Cardiac fibroblast (primary cell): ENCODE measurements at regions not wholly inside any gene's neighbourhood (a gene's known extent, or its start where the extent isn't known, plus 50 kb on each side); places are given as distances from the start of the nearest gene placed in this dataset.

ENCODE experiments used
- DNase-seq, 2 donors: peaks; one replicate each; pipeline versions ENCODE4 v3.0.0 to v3.0.0-alpha.2; 2010; ENCODE audit warnings: low read depth in 2 of 2
- H3K4me3 ChIP-seq, 2 donors: replicated peaks in 1 of 2; 1 replicate in 1 of 2; 2 replicates in 1 of 2; pipeline ENCODE4 v1.5.1; 2011; ENCODE audit warnings: low read depth in 2 of 2, low read length in 2 of 2, mild to moderate bottlenecking in 2 of 2, moderate library complexity in 1 of 2
- TF ChIP-seq, protein P1 (sequence below): IDR thresholded peaks from one replicate; pipeline ENCODE4 v1.5.1; 2011; ENCODE audit warnings: low read depth, mild to moderate bottlenecking, low read length, inconsistent platforms

DNA sequence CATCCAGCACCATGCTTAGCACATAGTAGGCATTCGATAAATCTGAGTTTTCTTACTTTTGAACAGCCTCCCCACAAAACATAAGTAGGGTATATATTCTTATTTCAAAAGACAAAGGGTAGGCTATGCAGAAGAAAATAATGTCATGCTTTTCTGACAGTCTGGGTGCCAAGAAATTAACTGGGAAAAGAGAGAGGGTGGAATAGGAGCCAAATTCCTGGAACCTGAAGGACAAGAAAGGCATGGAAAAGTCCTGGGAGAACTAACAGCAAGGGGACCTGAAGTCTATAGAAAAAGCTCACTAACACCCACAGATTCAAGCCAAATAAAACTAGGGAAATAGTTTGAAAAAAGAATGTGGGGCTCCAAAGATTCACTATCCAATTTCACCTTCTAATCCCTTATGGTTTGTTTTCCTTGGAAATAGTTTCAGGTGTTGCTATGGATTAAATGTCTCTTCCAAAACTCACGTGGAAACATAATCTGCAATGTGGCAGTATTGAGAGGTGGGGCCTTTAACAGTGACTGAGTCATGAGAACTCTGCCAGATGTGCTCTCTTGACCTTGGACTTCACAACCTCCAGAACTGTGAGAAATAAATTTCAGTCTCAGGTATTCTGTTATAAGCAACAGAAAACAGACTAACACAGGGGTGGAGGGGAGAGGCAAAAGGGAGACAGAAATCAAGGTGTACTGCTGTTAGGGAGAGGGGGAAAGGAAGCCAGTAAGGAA, 173.3 kb upstream of the ARHGEF9 start:
- H3K4me3 ChIP-seq, result no peak overlapping the region
- no peak for DNase-seq
- TF ChIP-seq, protein P1, sequence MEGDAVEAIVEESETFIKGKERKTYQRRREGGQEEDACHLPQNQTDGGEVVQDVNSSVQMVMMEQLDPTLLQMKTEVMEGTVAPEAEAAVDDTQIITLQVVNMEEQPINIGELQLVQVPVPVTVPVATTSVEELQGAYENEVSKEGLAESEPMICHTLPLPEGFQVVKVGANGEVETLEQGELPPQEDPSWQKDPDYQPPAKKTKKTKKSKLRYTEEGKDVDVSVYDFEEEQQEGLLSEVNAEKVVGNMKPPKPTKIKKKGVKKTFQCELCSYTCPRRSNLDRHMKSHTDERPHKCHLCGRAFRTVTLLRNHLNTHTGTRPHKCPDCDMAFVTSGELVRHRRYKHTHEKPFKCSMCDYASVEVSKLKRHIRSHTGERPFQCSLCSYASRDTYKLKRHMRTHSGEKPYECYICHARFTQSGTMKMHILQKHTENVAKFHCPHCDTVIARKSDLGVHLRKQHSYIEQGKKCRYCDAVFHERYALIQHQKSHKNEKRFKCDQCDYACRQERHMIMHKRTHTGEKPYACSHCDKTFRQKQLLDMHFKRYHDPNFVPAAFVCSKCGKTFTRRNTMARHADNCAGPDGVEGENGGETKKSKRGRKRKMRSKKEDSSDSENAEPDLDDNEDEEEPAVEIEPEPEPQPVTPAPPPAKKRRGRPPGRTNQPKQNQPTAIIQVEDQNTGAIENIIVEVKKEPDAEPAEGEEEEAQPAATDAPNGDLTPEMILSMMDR, result no peak

- peak in 1 of 2 donors; percentile 52 for DNase-seq
- no peak overlapping the region for H3K4me3 ChIP-seq
- TF ChIP-seq, protein P1, result no peak
Observed at GRCh38 chrX:63935835-63936234, 150.8 kb upstream of the ARHGEF9 start.

- TF ChIP-seq, protein P1, result no peak
- no peak for DNase-seq
- no peak overlapping the region for H3K4me3 ChIP-seq
Observed at GRCh38 chrX:63934791-63935190, 149.8 kb upstream of the ARHGEF9 start.

DNA sequence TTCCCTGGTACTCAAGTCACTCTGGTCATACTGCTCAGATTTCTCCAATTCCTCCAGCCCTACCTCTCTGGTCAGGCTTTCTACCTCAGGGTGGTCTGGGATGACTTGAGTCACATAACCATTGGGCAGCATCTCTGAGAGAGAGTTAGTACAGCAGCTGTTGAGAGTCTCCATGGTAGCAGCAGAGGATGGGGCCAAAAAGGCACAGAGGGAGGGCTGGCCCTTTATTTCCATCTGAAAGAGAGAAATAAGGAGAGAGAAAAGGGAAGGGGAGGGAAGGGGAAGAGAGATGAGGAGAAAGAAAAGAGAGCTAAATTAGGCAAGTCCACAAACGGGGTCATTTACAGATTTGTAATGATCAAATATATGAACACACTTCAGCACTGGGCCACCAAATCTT, 149.1 kb upstream of the ARHGEF9 start:
- H3K4me3 ChIP-seq, result no peak overlapping the region
- no peak for DNase-seq
- TF ChIP-seq, protein P1, result no peak

GRCh38 chrX:63932907-63933306, 147.9 kb upstream of the ARHGEF9 start:
- TF ChIP-seq, protein P1, result no peak
- no peak overlapping the region for H3K4me3 ChIP-seq
- DNase-seq, result no peak

- no peak for DNase-seq
- TF ChIP-seq, protein P1, result no peak
- no peak overlapping the region for H3K4me3 ChIP-seq
Observed at GRCh38 chrX:63932006-63932405, 147.0 kb upstream of the ARHGEF9 start.

DNA sequence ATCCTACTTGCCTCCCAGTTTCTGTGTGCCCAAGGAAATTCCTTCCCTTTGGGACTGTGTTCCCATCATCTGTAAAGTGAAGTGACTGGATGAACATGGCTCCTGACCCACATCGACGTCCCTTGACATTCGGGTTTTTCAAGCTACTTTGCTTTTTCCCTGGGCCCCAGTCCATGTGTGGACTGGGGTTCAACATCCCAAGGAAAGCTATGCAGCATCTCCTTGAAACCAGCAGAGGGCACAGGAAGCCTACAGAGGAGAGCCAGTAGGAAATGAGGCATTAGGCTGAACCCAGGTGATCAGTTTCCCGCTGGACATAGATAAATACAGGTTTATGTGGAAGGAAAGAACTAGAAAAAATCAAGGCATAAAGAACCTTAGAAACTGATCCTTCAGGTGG, 145.1 kb upstream of the ARHGEF9 start:
- no peak overlapping the region for H3K4me3 ChIP-seq
- peak in 1 of 2 donors; percentile 29 for DNase-seq
- TF ChIP-seq, protein P1, result peak; percentile 56
